ENCODE measurements at regions not wholly inside any gene's neighbourhood (a gene's known extent, or its start where the extent isn't known, plus 50 kb on each side); places are given as distances from the start of the nearest gene placed in this dataset.

GRCh38 chr2:226674123-226674522 lies 125.5 kb downstream of the IRS1 start:
- DNase-seq (ENCODE audit: low spot score) (no peak), ATAC-seq (no peak)
- Mint-ChIP-seq H3K4me1 (peaks cover 4% of the 10 kb centered on the region; the same call in 1 of the 3 replicates), H3K4me3 (no peak overlapping the region), H3K27ac (no peak overlapping the region), H3K9me3 (no peaks in the 10 kb centered on the region; the same call in 2 of the 3 replicates), H3K36me3 (ENCODE audit: low read depth) (no peaks in the 10 kb centered on the region), H3K27me3 (ENCODE audit: insufficient read depth, low read depth, poor library complexity) (peaks cover 2% of the 10 kb centered on the region)
- Histone ChIP-seq H3K9me2 (ENCODE audit: insufficient read depth) (0 out of 2 replicates have a peak, but pooled peaks cover 3% of the 10 kb centered on the region), H3K27me3 (ENCODE audit: insufficient read depth) (no peaks in the 10 kb centered on the region), H3K4me3 (no peak overlapping the region), H4K20me1 (replicated peaks; ENCODE audit: insufficient read depth) (no peaks in the 10 kb centered on the region), H3F3A (replicated peaks; ENCODE audit: low read depth) (no peaks in the 10 kb centered on the region), H3K36me3 (ENCODE audit: insufficient read depth) (no peaks in the 10 kb centered on the region), H3K79me2 (replicated peaks; ENCODE audit: insufficient read depth) (no peaks in the 10 kb centered on the region), H3K27ac (ENCODE audit: low read depth) (no peak overlapping the region), H3K4me1 (ENCODE audit: insufficient read depth) (no peaks in the 10 kb centered on the region), H2AFZ (no peak overlapping the region), H3K4me2 (no peak overlapping the region)
- TF ChIP-seq, protein P1, sequence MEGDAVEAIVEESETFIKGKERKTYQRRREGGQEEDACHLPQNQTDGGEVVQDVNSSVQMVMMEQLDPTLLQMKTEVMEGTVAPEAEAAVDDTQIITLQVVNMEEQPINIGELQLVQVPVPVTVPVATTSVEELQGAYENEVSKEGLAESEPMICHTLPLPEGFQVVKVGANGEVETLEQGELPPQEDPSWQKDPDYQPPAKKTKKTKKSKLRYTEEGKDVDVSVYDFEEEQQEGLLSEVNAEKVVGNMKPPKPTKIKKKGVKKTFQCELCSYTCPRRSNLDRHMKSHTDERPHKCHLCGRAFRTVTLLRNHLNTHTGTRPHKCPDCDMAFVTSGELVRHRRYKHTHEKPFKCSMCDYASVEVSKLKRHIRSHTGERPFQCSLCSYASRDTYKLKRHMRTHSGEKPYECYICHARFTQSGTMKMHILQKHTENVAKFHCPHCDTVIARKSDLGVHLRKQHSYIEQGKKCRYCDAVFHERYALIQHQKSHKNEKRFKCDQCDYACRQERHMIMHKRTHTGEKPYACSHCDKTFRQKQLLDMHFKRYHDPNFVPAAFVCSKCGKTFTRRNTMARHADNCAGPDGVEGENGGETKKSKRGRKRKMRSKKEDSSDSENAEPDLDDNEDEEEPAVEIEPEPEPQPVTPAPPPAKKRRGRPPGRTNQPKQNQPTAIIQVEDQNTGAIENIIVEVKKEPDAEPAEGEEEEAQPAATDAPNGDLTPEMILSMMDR (conservative IDR thresholded peaks at IDR 0.05; ENCODE audit: low read depth in 2 of 2), result no peak
- TF ChIP-seq ZNF331 (CRISPR knock-in tag; IDR thresholded peaks at IDR 0.05; ENCODE audit: low read depth) (no peak), CREB1 (CRISPR knock-in tag; IDR thresholded peaks at IDR 0.05; ENCODE audit: low read depth) (no peak), STAT1 (IDR thresholded peaks at IDR 0.05; ENCODE audit: unreplicated experiment) (no peak)

DNA sequence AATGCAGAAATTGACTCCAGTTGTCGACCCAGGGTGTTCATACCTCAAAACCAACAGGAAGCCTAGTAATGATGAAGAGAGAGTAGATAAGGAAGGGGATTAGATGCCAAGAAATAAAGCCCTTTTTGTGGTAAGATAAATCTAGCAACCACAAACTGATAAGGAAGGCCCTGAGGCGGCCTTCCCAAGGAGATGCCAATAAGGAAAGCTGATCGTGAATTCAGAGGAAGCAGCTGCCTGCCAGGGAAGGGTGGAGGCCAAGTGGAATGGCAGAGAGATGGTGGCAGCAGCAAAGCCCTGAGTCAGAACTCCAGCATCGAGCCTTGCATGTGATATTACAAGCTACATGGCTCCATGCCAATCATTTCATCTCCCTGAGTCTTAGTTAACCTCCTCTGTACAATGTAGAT lies 126.3 kb downstream of the IRS1 start:
- ATAC-seq (no peak), DNase-seq (ENCODE audit: low spot score) (no peak)
- Mint-ChIP-seq H3K27ac (no peak overlapping the region), H3K36me3 (ENCODE audit: low read depth) (no peaks in the 10 kb centered on the region), H3K9me3 (no peaks in the 10 kb centered on the region; the same call in 2 of the 3 replicates), H3K27me3 (ENCODE audit: insufficient read depth, low read depth, poor library complexity) (peaks cover 2% of the 10 kb centered on the region), H3K4me3 (no peak overlapping the region), H3K4me1 (peaks cover 4% of the 10 kb centered on the region; the same call in 1 of the 3 replicates)
- Histone ChIP-seq H3F3A (replicated peaks; ENCODE audit: low read depth) (no peaks in the 10 kb centered on the region), H2AFZ (no peak overlapping the region), H3K9me2 (ENCODE audit: insufficient read depth) (peaks cover 6% of the 10 kb centered on the region; the same call in 1 of the 2 replicates), H3K4me3 (no peak overlapping the region), H4K20me1 (replicated peaks; ENCODE audit: insufficient read depth) (no peaks in the 10 kb centered on the region), H3K36me3 (ENCODE audit: insufficient read depth) (no peaks in the 10 kb centered on the region), H3K79me2 (replicated peaks; ENCODE audit: insufficient read depth) (no peaks in the 10 kb centered on the region), H3K27ac (ENCODE audit: low read depth) (no peak overlapping the region), H3K4me1 (ENCODE audit: insufficient read depth) (no peaks in the 10 kb centered on the region), H3K27me3 (ENCODE audit: insufficient read depth) (no peaks in the 10 kb centered on the region), H3K4me2 (no peak overlapping the region)
- TF ChIP-seq ZNF331 (CRISPR knock-in tag; IDR thresholded peaks at IDR 0.05; ENCODE audit: low read depth), result no peak
- no peak for TF ChIP-seq JUNB (IDR thresholded peaks at IDR 0.05; ENCODE audit: unreplicated experiment)
- TF ChIP-seq ZNF114 (CRISPR knock-in tag; IDR thresholded peaks at IDR 0.05), result no peak
- TF ChIP-seq, protein P1 (conservative IDR thresholded peaks at IDR 0.05; ENCODE audit: low read depth in 2 of 2), result no peak
- TF ChIP-seq POLR2AphosphoS5 (IDR thresholded peaks at IDR 0.05; ENCODE audit: low read depth), result no peak
- TF ChIP-seq CREB1 (CRISPR knock-in tag; IDR thresholded peaks at IDR 0.05; ENCODE audit: low read depth), result no peak
- no peak for TF ChIP-seq EZH2phosphoT487 (IDR thresholded peaks at IDR 0.05; ENCODE audit: unreplicated experiment)
